GM12875 (cell line): ENCODE measurements at regions not wholly inside any gene's neighbourhood (a gene's known extent, or its start where the extent isn't known, plus 50 kb on each side); places are given as distances from the start of the nearest gene placed in this dataset.

Experiments
- H3K4me3 ChIP-seq: one replicate; pipeline ENCODE4 v1.5.1; 2011; ENCODE audit warnings: low read depth, low read length, control low read depth
- CTCF ChIP-seq: IDR thresholded peaks from 2 replicates; pipeline ENCODE4 v1.5.1; 2011; ENCODE audit warnings: low read depth, mild to moderate bottlenecking, control low read depth, inconsistent platforms, low read length, moderate library complexity, borderline replicate concordance; ENCODE audit not compliant: insufficient read depth

DNA sequence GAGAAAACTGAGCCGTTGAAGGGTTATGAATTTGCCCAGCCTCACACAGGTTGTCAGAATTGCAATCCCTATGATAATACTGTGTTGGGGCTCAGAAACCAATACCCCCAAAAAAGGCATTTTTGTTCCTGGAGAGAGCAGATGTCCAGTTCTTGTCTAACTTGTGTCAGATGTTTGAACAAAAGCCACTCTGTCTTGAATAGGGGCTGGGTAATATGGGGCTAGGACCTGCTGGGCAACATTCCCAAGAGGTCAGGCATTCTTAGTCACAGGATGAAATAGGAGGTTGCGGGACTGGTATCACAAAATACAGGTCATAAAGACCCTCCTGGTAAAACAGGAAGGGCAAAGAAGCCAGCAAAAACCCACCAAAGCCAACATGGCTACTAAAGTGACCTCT, 482.1 kb downstream of the IPMK start:
- no peak overlapping the region for H3K4me3 ChIP-seq
- TF ChIP-seq CTCF: no peak

DNA sequence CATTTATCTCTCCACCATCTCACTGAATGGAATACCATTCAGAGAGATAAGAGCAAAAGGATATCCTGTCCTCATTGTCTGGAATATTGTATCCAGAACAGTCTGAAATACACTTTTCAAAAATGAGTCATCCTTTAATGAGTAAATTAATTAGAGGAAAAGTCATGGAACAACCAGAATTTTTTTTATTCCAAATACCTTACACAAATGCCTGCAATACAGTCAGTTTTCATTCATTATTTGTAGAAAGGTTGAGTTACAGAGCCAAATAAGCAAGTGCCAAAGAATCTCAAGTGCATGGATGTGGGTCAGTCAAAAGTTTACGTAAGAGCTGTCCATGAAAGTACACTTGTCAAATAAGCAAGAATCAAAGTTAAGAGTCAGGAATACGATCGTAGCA, 482.6 kb downstream of the IPMK start:
- no peak overlapping the region for H3K4me3 ChIP-seq
- no peak for TF ChIP-seq CTCF

DNA sequence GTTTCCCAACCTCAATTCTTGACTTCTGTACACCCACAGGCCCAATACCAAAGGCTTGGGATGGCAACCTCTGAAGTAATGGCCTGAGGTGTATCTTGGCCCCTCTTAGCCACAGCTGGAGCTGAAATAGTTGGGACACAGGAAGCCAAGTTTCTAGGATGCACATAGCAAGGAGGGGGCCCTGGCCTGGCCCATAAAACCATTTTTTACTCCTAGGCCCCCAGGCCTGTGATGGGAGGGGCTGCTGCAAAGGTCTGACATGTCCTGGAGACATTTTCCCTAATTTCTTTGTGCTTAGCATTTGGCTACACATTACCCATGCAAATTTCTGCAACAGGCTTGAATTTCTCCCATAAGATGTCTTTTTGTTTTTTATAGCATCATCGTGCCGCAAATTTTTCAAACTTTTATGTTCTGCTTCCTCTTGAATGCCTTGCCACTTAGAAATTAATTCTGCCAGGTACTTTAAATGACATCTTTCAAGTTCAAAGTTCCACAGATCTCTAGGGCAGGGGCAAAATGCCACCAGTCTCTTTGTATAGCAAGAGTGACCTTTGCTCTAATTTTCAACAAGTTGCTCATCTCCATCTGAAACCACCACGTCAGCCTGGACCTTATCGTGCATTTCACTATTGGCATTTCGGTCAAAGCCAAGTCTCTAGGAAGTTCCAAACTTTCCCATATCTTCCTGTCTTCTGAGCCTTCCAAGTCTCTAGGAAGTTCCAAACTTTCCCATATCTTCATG, 490.8 kb downstream of the IPMK start:
- TF ChIP-seq CTCF: no peak
- no peak overlapping the region for H3K4me3 ChIP-seq

DNA sequence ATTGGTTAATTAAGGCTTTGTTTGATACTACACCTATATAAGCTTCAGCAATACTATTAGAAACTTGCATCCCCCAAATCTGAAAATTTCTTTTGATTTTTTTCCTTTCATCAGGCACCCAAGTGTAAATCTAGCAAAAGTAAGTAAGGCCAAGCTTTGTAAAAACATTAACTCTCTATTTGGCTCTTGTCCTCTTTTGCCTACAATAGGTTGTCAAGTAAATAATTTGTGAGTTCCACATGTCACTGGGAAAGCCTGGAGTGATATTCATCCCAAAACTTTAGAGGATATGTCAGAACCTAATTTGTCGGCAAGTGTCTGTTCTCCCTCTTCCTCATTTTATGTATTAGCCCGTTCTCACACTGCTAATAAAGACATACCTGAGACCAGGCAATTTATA, 492.4 kb downstream of the IPMK start:
- no peak for TF ChIP-seq CTCF
- no peak overlapping the region for H3K4me3 ChIP-seq

GRCh38 chr10:57769298-57769697, 498.4 kb downstream of the IPMK start:
- no peak for TF ChIP-seq CTCF
- H3K4me3 ChIP-seq: no peak overlapping the region

DNA sequence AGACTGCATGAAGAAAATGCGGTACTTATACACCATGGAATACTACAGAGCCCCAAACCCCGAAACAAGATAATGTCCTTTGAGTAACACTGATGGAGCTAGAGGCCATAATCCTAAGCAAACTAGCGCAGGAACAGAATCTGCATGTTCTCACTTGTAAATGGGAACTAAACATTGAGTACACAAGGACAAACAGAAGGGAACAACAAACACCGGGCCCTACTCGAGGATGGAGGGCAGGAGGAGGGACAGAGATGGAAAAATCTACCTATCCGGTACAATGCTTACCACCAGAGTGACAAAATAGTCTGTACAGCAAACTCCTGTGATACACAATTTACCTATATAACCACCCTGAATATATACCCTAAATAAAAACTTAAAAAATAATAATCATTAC, 507.9 kb downstream of the IPMK start:
- no peak for TF ChIP-seq CTCF
- no peak overlapping the region for H3K4me3 ChIP-seq

- TF ChIP-seq CTCF: no peak
- H3K4me3 ChIP-seq: no peak overlapping the region
These were observed 512.9 kb downstream of the IPMK start for GRCh38 chr10:57754803-57755202.
